HG03097 (cell line): ENCODE measurements at regions not wholly inside any gene's neighbourhood (a gene's known extent, or its start where the extent isn't known, plus 50 kb on each side); places are given as distances from the start of the nearest gene placed in this dataset.
"Not testable (repeated sequence)": the region's sequence is repeated elsewhere in the genome, so short reads cannot be mapped to it uniquely, and the experiment has no call there.

Source experiments
- ATAC-seq: cut with Tn5 transposase; IDR thresholded peaks from one replicate; pipeline ENCODE4 v1.9.1; 2021; ENCODE audit not compliant: unreplicated experiment, low FRiP score

GRCh38 chr5:127133071-127133470 lies 59.8 kb upstream of the C5orf63 start:
- no peak for ATAC-seq

GRCh38 chr5:127136908-127137307 lies 63.6 kb upstream of the C5orf63 start:
- ATAC-seq: no peak

- ATAC-seq: no peak
Observed at GRCh38 chr5:127143722-127144121, 70.4 kb upstream of the C5orf63 start.

DNA sequence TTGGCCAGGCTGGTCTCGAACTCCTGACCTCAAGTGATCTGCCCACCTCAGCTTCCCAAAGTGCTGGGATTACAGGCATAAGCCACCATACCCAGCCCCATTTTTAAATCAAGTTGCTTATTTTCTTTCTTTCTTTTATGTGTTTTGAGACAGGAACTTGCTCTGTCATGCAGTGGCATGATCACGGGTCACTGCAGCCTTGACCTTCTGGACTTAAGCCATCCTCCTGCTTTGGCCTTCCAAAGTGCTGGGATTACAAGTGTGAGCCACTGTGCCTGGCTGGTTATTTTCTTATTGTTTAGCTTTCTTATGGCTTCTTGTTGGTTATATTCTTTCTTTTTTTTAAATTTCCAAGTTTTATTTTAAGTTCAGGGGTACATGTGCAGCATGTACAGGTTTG lies 79.7 kb upstream of the C5orf63 start:
- ATAC-seq: no peak

DNA sequence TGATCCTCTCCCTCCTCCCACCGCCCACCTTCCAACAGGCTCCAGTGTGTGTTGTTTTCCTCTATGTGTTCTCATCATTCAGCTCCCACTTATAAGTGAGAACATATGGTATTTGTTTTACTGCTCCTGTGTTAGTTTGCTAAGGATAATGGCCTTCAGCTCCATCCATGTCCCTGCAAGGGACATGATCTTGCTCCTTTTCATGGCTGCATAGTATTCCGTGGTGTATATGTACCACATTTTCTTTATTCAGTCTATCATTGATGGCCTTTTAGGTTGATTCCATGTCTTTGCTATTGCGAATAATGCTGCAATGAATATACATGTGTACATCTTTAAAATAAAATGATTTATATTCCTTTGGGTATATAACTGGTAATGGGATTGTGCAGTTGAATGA lies 80.2 kb upstream of the C5orf63 start:
- ATAC-seq: no peak

GRCh38 chr5:127163750-127164149 lies 90.4 kb upstream of the C5orf63 start:
- ATAC-seq: no peak

- ATAC-seq: no peak
Observed at GRCh38 chr5:127170918-127171600, 97.8 kb upstream of the C5orf63 start.

GRCh38 chr5:127176769-127177168 lies 103.5 kb upstream of the C5orf63 start:
- no peak for ATAC-seq

- not testable (repeated sequence) for ATAC-seq
Observed at GRCh38 chr5:127182631-127183030, 108.0 kb upstream of the MEGF10 start.

GRCh38 chr5:127183332-127183731 lies 107.3 kb upstream of the MEGF10 start:
- ATAC-seq: no peak

GRCh38 chr5:127184851-127185250 lies 105.7 kb upstream of the MEGF10 start:
- no peak for ATAC-seq

GRCh38 chr5:127186657-127187056 lies 103.9 kb upstream of the MEGF10 start:
- ATAC-seq: no peak

GRCh38 chr5:127187706-127188105 lies 102.9 kb upstream of the MEGF10 start:
- no peak for ATAC-seq

DNA sequence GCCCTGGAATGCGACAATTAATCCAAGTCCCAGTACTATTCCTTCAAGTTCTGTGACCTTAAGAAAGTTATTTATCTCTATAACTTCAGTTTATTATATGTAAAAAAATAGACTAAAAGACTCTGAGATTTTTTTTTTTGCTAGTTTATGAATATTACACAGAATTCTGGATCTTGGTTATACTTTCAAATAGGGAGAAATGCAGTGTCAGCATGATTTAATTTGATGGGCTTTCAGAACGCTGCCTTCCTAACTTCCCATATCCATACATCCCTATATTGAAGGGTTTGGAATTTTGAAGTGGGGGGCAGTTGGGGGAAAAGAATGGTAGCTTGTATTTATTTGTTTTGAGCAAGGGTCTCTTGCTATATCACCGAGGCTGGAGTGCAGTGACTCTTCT lies 98.4 kb upstream of the MEGF10 start:
- ATAC-seq: no peak

DNA sequence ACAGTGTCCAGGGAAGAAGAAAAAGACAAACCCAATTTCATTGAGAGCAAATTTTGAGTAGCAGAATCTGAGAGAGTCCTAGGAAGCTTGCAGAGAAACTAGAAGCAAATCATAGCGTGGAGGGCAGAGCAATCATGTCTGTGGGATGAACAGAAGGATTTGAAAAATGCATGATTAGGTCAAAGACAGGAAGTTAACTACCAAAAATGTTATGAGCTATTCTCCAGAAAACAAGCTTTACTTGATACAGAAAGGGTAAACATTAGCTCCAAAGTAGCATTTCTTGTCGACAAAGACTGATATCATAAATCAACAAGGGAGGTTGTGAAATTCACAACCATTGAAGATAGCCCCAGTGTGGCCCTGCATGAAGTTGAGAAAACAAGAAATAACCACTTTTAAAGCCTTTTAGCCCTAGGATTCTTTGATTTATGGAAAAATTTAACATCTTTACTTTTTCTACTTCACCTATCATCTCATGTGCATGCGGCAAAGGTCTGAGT lies 97.7 kb upstream of the MEGF10 start:
- no peak for ATAC-seq

- no peak for ATAC-seq
Observed at GRCh38 chr5:127196042-127196441, 94.6 kb upstream of the MEGF10 start.

- not testable (repeated sequence) for ATAC-seq
Observed at GRCh38 chr5:127197402-127198167, 93.0 kb upstream of the MEGF10 start.

DNA sequence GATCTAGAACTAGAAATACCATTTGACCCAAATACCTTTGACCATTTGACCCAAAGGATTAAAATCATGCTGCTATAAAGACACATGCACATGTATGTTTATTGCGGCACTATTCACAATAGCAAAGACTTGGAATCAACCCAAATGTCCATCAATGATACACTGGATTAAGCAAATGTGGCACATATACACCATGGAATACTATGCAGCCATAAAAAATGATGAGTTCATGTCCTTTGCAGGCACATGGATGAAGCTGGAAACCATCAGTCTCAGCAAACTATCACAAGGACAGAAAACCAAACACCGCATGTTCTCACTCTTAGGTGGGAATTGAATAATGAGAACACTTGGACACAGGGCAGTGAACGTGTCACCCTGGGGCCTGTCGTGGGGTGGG lies 87.9 kb upstream of the MEGF10 start:
- not testable (repeated sequence) for ATAC-seq

DNA sequence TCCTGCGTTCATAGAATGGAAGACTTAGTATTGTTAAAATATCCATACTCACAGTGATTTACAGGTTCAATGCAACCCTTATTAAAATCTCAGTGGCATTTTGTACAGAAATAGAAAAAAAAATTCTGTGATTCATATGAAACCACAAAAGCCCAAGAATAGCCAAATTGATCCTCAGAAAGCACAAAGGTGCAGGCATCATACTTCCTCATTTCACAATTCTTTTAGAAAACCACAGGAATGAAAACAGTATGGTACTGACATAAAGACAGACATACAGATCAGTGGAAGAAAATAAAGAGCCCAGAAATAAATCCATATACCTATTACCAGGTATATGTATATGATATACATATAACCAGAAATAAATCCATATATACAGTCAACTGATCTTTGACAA lies 86.8 kb upstream of the MEGF10 start:
- ATAC-seq: no peak

DNA sequence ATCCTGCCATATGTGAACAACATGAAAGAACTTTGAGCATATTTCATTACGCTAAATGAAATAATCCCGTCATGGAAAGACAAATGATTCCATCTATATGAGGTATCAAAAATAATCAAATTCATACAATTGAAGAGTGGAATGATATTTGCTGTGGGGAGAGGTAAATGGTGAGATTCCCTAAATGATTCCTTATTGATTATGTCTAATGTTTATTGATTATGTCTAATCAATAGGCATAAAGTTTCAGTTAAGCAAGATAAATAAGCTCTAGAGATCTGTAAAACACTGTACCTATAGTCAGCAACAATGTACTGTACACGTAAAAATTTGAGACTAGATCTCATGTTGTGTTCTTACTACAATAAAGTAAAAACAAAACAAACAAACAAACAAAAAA lies 85.4 kb upstream of the MEGF10 start:
- no peak for ATAC-seq

DNA sequence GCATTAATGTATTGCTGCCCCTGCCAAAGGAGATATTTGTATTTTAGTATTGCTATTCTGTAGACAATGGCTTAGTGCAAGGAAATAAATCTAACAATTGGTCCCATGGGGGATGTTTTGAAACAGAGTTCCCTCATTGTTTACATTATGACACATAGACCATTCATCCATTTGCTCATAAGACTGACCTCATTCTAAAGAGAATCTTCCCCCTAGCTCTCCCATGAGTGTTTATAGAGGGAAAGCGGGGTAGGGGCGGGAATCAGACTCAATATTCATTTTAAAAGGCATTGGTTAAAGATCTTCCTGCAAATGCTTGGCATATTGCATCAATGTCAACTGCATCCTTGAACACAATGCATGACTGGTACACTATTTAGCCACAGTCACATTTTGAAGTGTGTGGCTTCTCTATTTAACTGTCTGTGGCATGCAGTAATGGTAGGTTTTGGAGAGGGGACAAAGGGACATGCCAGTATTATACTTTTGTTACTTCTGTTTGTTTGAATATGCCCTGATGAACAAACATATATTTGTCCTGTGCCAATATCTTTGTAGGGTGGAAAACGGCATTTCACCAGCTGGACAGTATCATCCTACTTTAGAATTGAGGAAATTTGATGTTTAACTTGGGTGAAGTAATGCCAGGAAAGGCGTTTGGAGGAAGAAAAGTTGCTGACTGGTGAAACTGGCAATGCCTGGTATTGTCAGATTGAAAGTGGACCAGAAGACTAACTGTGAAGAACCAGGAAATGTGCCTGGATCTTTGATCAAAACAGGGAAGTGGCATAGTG lies 84.1 kb upstream of the MEGF10 start:
- ATAC-seq: no peak
